Astrocyte (in vitro differentiated cells and primary cell): ENCODE measurements at regions not wholly inside any gene's neighbourhood (a gene's known extent, or its start where the extent isn't known, plus 50 kb on each side); places are given as distances from the start of the nearest gene placed in this dataset.

Experiments used
- DNase-seq: peaks from one replicate; pipeline ENCODE4 v3.0.0-alpha.2; 2010; ENCODE audit warnings: low read depth
- FAIRE-seq: peaks from 2 replicates; lab custom pipeline; 2011; peaks lifted over from hg19 to GRCh38; lab: Jason Lieb, UNC
- H2AFZ ChIP-seq: 2 replicates; pipeline ENCODE4 v1.6.0; 2012; ENCODE audit warnings: low read depth, low read length, inconsistent platforms
- H3K27ac ChIP-seq: 2 replicates; pipeline ENCODE4 v1.5.1; 2011; ENCODE audit warnings: low read depth, low read length, inconsistent platforms
- H3K27me3 ChIP-seq: 2 replicates; pipeline ENCODE4 v1.6.0; 2011; ENCODE audit warnings: low read length, inconsistent platforms; ENCODE audit not compliant: insufficient read depth
- H3K36me3 ChIP-seq: 2 replicates; pipeline ENCODE4 v1.5.1; 2011; ENCODE audit warnings: low read length, inconsistent platforms; ENCODE audit not compliant: insufficient read depth
- H3K4me1 ChIP-seq: 2 replicates; pipeline ENCODE4 v1.5.1; 2011; ENCODE audit warnings: low read length, inconsistent platforms; ENCODE audit not compliant: insufficient read depth
- H3K4me2 ChIP-seq: 2 replicates; pipeline ENCODE4 v1.6.0; 2012; ENCODE audit warnings: low read length, inconsistent platforms
- H3K4me3 ChIP-seq: 2 replicates; pipeline ENCODE4 v1.5.1; 2011; ENCODE audit warnings: low read depth, mild to moderate bottlenecking, low read length, inconsistent platforms; ENCODE audit not compliant: insufficient read depth
- H3K79me2 ChIP-seq: 2 replicates; pipeline ENCODE4 v1.6.0; 2012; ENCODE audit warnings: mild to moderate bottlenecking, low read length, inconsistent platforms; ENCODE audit not compliant: insufficient read depth
- H3K9ac ChIP-seq: 2 replicates; pipeline ENCODE4 v1.6.0; 2012; ENCODE audit warnings: mild to moderate bottlenecking, low read length, inconsistent platforms
- H3K9me3 ChIP-seq: 2 replicates; pipeline ENCODE4 v1.5.1; 2012; ENCODE audit warnings: low read depth, mild to moderate bottlenecking, low read length, inconsistent platforms; ENCODE audit not compliant: insufficient read depth
- H4K20me1 ChIP-seq: 2 replicates; pipeline ENCODE4 v1.6.0; 2012; ENCODE audit warnings: low read length, inconsistent platforms; ENCODE audit not compliant: insufficient read depth
- H3K27ac Mint-ChIP-seq: one replicate; pipeline ENCODE4 v1.8.0; 2021; ENCODE audit warnings: mild to moderate bottlenecking, mixed read lengths; ENCODE audit not compliant: unreplicated experiment
- H3K27me3 Mint-ChIP-seq: one replicate; pipeline ENCODE4 v1.8.0; 2021; ENCODE audit warnings: low read depth, mixed read lengths; ENCODE audit not compliant: unreplicated experiment
- H3K36me3 Mint-ChIP-seq: one replicate; pipeline ENCODE4 v1.8.0; 2021; ENCODE audit warnings: low read depth, mixed read lengths; ENCODE audit not compliant: unreplicated experiment
- H3K4me1 Mint-ChIP-seq: one replicate; pipeline ENCODE4 v1.8.0; 2021; ENCODE audit warnings: low read depth, mixed read lengths; ENCODE audit not compliant: unreplicated experiment
- H3K4me3 Mint-ChIP-seq: one replicate; pipeline ENCODE4 v1.8.0; 2021; ENCODE audit warnings: mild to moderate bottlenecking, moderate library complexity, mixed read lengths; ENCODE audit not compliant: unreplicated experiment
- H3K9me3 Mint-ChIP-seq: one replicate; pipeline ENCODE4 v1.8.0; 2021; ENCODE audit warnings: mild to moderate bottlenecking, mixed read lengths; ENCODE audit not compliant: unreplicated experiment
- EZH2 ChIP-seq: IDR thresholded peaks from 2 replicates; pipeline ENCODE4 v1.6.1; 2012; ENCODE audit warnings: mild to moderate bottlenecking, low read length, inconsistent platforms; ENCODE audit not compliant: insufficient read depth
- TF ChIP-seq, protein P1 (sequence below): IDR thresholded peaks from 2 replicates; pipeline ENCODE4 v1.5.1; 2011; ENCODE audit warnings: low read depth, mild to moderate bottlenecking, inconsistent platforms, low read length, moderate library complexity; ENCODE audit not compliant: insufficient read depth

DNA sequence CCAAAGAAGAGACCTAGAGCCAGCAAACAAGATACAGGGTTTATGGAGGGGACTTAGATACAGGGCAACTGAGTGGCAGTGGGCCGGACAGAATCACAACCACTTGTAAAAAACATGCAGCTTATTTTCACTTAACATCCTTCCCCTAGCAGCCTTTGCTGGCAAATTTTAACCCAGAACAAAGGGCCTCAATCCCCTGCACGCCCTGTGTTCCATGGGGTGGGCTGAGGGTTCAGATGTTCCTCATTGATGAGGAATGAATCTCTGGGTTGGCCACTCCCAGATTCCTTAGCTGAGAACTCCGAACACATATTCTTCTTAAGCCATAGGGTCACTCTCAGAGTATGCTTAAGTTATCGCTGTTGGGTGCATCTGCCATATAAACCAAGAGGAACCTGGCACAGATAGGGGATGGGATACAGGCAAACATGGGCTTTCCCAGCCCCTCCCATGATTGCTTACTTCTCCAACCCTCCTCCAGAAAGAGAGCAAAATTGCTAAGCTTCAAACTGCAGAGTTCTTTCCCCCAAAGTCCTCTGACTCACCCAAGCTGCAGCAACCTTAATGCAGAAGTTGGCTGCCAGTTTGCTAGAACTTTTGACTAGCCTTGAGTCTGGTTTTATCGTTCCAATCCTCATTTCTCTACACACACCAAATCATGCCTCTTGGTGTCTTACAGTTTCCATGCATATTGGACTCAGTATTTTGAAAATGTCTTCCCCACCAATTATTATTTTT is 146.9 kb downstream of the CD47 start:
- no peaks in the 10 kb centered on the region for H3K9me3 Mint-ChIP-seq
- H2AFZ ChIP-seq, result peak overlapping the region; percentile 30
- H3K27ac Mint-ChIP-seq, result no peak overlapping the region
- TF ChIP-seq, protein P1, sequence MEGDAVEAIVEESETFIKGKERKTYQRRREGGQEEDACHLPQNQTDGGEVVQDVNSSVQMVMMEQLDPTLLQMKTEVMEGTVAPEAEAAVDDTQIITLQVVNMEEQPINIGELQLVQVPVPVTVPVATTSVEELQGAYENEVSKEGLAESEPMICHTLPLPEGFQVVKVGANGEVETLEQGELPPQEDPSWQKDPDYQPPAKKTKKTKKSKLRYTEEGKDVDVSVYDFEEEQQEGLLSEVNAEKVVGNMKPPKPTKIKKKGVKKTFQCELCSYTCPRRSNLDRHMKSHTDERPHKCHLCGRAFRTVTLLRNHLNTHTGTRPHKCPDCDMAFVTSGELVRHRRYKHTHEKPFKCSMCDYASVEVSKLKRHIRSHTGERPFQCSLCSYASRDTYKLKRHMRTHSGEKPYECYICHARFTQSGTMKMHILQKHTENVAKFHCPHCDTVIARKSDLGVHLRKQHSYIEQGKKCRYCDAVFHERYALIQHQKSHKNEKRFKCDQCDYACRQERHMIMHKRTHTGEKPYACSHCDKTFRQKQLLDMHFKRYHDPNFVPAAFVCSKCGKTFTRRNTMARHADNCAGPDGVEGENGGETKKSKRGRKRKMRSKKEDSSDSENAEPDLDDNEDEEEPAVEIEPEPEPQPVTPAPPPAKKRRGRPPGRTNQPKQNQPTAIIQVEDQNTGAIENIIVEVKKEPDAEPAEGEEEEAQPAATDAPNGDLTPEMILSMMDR, result no peak
- TF ChIP-seq EZH2, result no peak
- no peaks in the 10 kb centered on the region for H3K27me3 Mint-ChIP-seq
- H3K27ac ChIP-seq, result no peak overlapping the region
- H4K20me1 ChIP-seq, result no peaks in the 10 kb centered on the region
- H3K79me2 ChIP-seq, result no peaks in the 10 kb centered on the region
- H3K4me1 ChIP-seq, result no peaks in the 10 kb centered on the region
- no peak overlapping the region for H3K4me3 ChIP-seq
- no peaks in the 10 kb centered on the region for H3K27me3 ChIP-seq
- peaks cover 10% of the 10 kb centered on the region for H3K4me1 Mint-ChIP-seq
- no peak overlapping the region for H3K9ac ChIP-seq
- no peaks in the 10 kb centered on the region for H3K36me3 ChIP-seq
- no peaks in the 10 kb centered on the region for H3K36me3 Mint-ChIP-seq
- H3K9me3 ChIP-seq, result no peaks in the 10 kb centered on the region
- DNase-seq (peak; percentile 26), FAIRE-seq (no peak)
- peak overlapping the region; percentile 27 for H3K4me2 ChIP-seq
- H3K4me3 Mint-ChIP-seq, result no peak overlapping the region

DNA sequence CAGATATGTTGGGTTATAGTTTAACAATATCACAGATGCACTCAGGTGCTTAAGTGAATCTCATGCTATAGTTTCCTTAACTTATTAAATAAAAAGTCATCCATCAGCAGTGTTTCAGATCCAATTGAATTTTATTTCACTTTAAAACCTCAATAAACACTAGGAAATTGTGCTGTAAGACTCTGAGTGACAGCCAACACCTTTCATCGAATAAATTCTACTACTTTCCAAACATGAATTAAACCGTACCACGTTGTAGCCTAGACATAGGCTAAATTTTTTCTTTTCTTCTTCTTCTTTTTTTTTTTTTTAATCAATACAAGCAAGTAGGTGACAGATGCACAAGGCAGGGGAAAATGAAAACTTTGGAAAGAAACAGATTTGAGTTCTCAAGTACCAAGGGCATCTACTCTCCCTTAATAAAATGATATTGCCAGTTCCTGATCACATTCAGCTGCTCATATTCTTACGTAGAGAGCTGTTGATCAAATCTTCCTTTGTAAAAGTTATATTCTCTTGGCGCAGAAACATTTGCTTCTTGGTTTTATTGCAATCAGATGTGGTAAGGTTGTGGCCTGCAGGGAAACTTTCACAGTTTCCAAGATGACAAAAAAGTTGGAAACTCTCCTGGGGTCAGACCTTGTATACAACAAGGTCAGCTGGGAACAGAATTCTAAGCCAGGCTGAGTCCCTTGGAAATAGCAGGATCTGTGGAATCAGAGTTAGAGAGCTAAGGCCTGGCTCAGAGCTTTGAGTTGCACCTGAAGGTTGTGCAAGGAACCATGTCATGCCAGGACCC is 147.7 kb downstream of the CD47 start:
- H2AFZ ChIP-seq, result peak overlapping the region; percentile 30
- H4K20me1 ChIP-seq, result no peaks in the 10 kb centered on the region
- TF ChIP-seq, protein P1, result no peak
- no peak for TF ChIP-seq EZH2
- no peak overlapping the region for H3K4me3 Mint-ChIP-seq
- no peaks in the 10 kb centered on the region for H3K27me3 Mint-ChIP-seq
- H3K36me3 Mint-ChIP-seq, result no peaks in the 10 kb centered on the region
- no peak overlapping the region for H3K9ac ChIP-seq
- H3K27ac Mint-ChIP-seq, result no peak overlapping the region
- DNase-seq (no peak), FAIRE-seq (no peak)
- H3K9me3 ChIP-seq, result no peaks in the 10 kb centered on the region
- no peaks in the 10 kb centered on the region for H3K4me1 ChIP-seq
- no peaks in the 10 kb centered on the region for H3K36me3 ChIP-seq
- no peaks in the 10 kb centered on the region for H3K79me2 ChIP-seq
- no peak overlapping the region for H3K4me2 ChIP-seq
- H3K4me3 ChIP-seq, result no peak overlapping the region
- H3K9me3 Mint-ChIP-seq, result no peaks in the 10 kb centered on the region
- H3K27ac ChIP-seq, result no peak overlapping the region
- H3K4me1 Mint-ChIP-seq, result peaks cover 10% of the 10 kb centered on the region
- H3K27me3 ChIP-seq, result no peaks in the 10 kb centered on the region

DNA sequence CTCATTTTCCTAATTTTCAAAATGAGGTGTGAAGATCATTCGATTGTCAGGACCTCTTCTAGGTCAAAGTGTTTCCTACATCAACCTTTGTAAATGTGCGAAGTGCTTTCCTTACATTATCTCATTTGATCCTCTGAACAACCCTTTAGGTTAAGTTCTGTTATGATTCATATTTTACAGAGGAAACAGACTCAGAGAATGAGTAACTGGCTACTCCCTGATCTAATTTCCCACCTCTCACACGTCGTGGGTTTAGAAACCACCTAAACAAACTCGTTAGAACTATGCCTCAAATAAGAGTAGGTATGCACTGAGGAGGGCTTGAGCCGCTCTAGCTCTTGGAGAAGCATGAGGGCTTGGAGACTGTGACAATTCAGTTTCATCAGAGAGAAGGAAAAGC is 148.6 kb downstream of the CD47 start:
- Histone ChIP-seq H4K20me1 (no peaks in the 10 kb centered on the region), H2AFZ (no peak overlapping the region), H3K9me3 (no peaks in the 10 kb centered on the region), H3K27me3 (no peaks in the 10 kb centered on the region), H3K27ac (no peak overlapping the region), H3K36me3 (no peaks in the 10 kb centered on the region), H3K79me2 (no peaks in the 10 kb centered on the region), H3K4me2 (no peak overlapping the region), H3K4me1 (no peaks in the 10 kb centered on the region), H3K9ac (no peak overlapping the region), H3K4me3 (no peak overlapping the region)
- Mint-ChIP-seq H3K27me3 (no peaks in the 10 kb centered on the region), H3K27ac (no peak overlapping the region), H3K36me3 (no peaks in the 10 kb centered on the region), H3K4me3 (no peak overlapping the region), H3K9me3 (no peaks in the 10 kb centered on the region), H3K4me1 (peaks cover 10% of the 10 kb centered on the region)
- TF ChIP-seq, protein P1, result no peak
- no peak for TF ChIP-seq EZH2
- no peak for FAIRE-seq
- peak; percentile 21 for DNase-seq
